Activated naive CD4-positive, alpha-beta T cell treated with anti-CD3 and anti-CD28 coated beads, Interleukin-2, amount 10 ng/mL, durations not matched to agents 7 days and 5 days (primary cell): ENCODE measurements at regions not wholly inside any gene's neighbourhood (a gene's known extent, or its start where the extent isn't known, plus 50 kb on each side); places are given as distances from the start of the nearest gene placed in this dataset.

Experiments used
- CTCF ChIA-PET: fragments of 350-600 bp; sonication (Branson Sonifier 250); formaldehyde crosslinking; loops from one replicate; lab custom pipeline; 2021; ENCODE audit warnings: antibody characterized with exemption; lab: Charles Lee
- DNase-seq: peaks from one replicate; pipeline ENCODE4 v3.0.0-alpha.2; 2020
- H3K27ac Mint-ChIP-seq: one replicate; pipeline ENCODE4 v1.8.0; 2021; ENCODE audit warnings: mild to moderate bottlenecking, moderate library complexity, mixed read lengths
- H3K27me3 Mint-ChIP-seq: one replicate; pipeline ENCODE4 v1.8.0; 2021; ENCODE audit warnings: mild to moderate bottlenecking, mixed read lengths
- H3K36me3 Mint-ChIP-seq: one replicate; pipeline ENCODE4 v1.8.0; 2021; ENCODE audit warnings: mixed read lengths
- H3K4me1 Mint-ChIP-seq: one replicate; pipeline ENCODE4 v1.8.0; 2021; ENCODE audit warnings: mixed read lengths
- H3K4me3 Mint-ChIP-seq: one replicate; pipeline ENCODE4 v1.8.0; 2021; ENCODE audit warnings: mild to moderate bottlenecking, moderate library complexity, mixed read lengths
- H3K9me3 Mint-ChIP-seq: one replicate; pipeline ENCODE4 v1.8.0; 2021; ENCODE audit warnings: mixed read lengths

DNA sequence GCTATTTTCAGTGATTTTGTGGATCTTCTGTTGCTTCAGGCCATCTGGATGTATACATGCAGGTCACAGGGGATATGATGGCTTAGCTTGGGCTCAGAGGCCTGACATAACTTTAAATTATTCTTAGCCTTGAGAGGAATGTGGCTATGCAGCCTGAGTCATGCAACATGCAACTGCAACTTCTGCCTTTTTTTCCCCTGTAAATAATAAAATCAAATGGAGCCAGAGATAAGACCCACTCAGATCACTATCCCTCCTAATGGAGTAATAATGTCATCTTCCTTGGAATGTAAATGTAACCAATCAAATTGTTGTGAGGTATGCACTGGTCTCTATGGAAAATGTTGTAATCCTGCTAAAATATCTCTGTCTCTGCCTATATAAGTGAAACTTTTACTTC, 54.9 kb downstream of the MAGEB17 start:
- Mint-ChIP-seq H3K9me3 (no peaks in the 10 kb centered on the region), H3K27ac (no peak overlapping the region), H3K4me1 (no peaks in the 10 kb centered on the region), H3K27me3 (no peaks in the 10 kb centered on the region), H3K36me3 (no peaks in the 10 kb centered on the region), H3K4me3 (no peak overlapping the region)
- DNase-seq, result no peak
- CTCF ChIA-PET, result no interaction called here

DNA sequence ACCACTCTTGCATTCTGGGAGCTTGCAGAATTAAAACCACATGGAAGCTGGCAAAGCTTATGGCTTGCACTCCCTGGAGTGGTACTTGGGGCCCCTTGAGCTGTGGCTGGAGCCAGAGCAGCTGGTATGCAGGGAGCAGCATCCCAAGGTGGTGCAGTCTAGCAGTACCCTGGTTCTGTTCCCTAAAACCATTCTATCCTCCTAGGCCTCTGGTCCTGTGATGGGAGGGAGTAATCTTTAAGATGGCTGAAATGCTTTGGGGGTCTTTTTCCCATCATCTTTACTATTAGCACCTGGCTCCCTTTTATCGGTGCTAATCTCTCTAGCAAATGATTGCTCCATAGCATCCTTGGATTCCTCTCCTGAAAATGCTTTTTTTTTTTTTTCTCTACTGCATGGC, 56.1 kb downstream of the MAGEB17 start:
- H3K36me3 Mint-ChIP-seq, result no peaks in the 10 kb centered on the region
- no peak overlapping the region for H3K4me3 Mint-ChIP-seq
- DNase-seq, result no peak
- no peaks in the 10 kb centered on the region for H3K27me3 Mint-ChIP-seq
- no peaks in the 10 kb centered on the region for H3K9me3 Mint-ChIP-seq
- CTCF ChIA-PET, result no interaction called here
- no peaks in the 10 kb centered on the region for H3K4me1 Mint-ChIP-seq
- H3K27ac Mint-ChIP-seq, result no peak overlapping the region

- Mint-ChIP-seq H3K4me3 (no peak overlapping the region), H3K4me1 (no peaks in the 10 kb centered on the region), H3K9me3 (no peaks in the 10 kb centered on the region), H3K36me3 (no peaks in the 10 kb centered on the region), H3K27ac (no peak overlapping the region), H3K27me3 (no peaks in the 10 kb centered on the region)
- no peak for DNase-seq
- CTCF ChIA-PET, result no interaction called here
Measured at GRCh38 chrX:16239211-16239610, 71.9 kb downstream of the MAGEB17 start.

DNA sequence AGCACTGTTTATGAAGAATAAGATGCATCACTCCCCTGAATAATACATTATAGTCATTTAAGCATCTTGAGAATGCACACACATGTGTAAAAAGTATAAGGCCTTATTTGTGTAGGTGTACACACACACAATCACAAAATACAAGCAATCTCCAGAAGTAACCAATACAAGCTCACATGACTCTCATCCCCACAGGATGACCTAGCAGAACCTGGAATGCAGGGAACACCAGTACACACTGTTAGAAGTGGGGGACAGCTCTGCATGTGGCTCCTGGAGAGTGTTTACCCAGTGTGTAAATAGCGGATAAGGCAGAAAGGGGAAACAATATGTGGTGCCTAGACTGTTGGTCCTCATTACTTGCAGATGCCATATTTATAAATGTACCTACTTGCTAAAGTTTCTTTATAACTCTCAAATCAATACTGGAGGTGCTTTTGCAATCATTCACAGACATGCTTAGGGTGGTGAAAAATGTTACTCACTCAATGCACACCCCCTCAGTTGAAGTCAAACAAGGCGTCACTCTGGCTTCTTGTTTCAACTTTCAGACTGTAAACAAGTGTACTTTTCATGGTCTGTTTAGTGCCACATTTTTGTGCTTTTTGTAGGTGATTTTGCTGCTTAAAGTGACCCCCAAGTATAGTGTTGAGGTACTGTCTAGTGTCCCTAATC, 73.1 kb downstream of the MAGEB17 start:
- H3K27ac Mint-ChIP-seq, result no peak overlapping the region
- H3K27me3 Mint-ChIP-seq, result no peaks in the 10 kb centered on the region

GRCh38 chrX:16240968-16241367, 73.7 kb downstream of the MAGEB17 start:
- H3K36me3 Mint-ChIP-seq, result no peaks in the 10 kb centered on the region
- DNase-seq, result no peak
- H3K27me3 Mint-ChIP-seq, result no peaks in the 10 kb centered on the region
- H3K4me3 Mint-ChIP-seq, result no peak overlapping the region
- H3K27ac Mint-ChIP-seq, result no peak overlapping the region
- no peaks in the 10 kb centered on the region for H3K4me1 Mint-ChIP-seq
- no peaks in the 10 kb centered on the region for H3K9me3 Mint-ChIP-seq
- CTCF ChIA-PET, result no interaction called here

More for the DNA sequence above, 73.1 kb downstream of the MAGEB17 start:
- no peak for DNase-seq
- no peaks in the 10 kb centered on the region for H3K9me3 Mint-ChIP-seq
- no peaks in the 10 kb centered on the region for H3K36me3 Mint-ChIP-seq
- CTCF ChIA-PET, result no interaction called here
- no peaks in the 10 kb centered on the region for H3K4me1 Mint-ChIP-seq
- H3K4me3 Mint-ChIP-seq, result no peak overlapping the region

- no peaks in the 10 kb centered on the region for H3K36me3 Mint-ChIP-seq
- H3K4me3 Mint-ChIP-seq, result no peak overlapping the region
- CTCF ChIA-PET, result no interaction called here
- H3K27me3 Mint-ChIP-seq, result no peaks in the 10 kb centered on the region
- no peak for DNase-seq
- no peak overlapping the region for H3K27ac Mint-ChIP-seq
- no peaks in the 10 kb centered on the region for H3K9me3 Mint-ChIP-seq
- no peaks in the 10 kb centered on the region for H3K4me1 Mint-ChIP-seq
Measured at GRCh38 chrX:16250296-16250695, 83.0 kb downstream of the MAGEB17 start.

DNA sequence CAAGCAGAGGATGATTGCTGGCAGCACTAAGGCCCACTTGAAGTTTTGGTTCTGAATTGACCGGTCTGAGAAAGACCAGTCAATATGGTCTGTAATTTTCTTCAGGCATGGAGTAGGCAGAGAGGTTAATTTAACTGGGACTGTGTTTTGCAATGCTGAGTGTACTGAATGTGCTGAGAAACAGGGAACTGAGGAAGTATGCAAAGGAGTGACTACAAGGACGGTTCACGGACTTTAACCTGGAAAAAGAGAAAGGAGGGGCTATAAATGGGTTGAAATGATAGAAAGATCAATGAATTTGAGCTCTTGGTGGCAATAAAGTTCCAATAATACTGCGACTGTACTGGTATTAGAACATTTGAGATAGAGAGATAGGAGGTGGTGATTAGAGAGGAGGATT, 84.5 kb downstream of the MAGEB17 start:
- Mint-ChIP-seq H3K9me3 (no peaks in the 10 kb centered on the region), H3K4me1 (no peaks in the 10 kb centered on the region), H3K4me3 (no peak overlapping the region), H3K27me3 (no peaks in the 10 kb centered on the region), H3K36me3 (no peaks in the 10 kb centered on the region), H3K27ac (no peak overlapping the region)
- CTCF ChIA-PET, result no interaction called here
- DNase-seq, result no peak

- H3K27ac Mint-ChIP-seq, result no peak overlapping the region
- no peaks in the 10 kb centered on the region for H3K36me3 Mint-ChIP-seq
- no peaks in the 10 kb centered on the region for H3K27me3 Mint-ChIP-seq
- H3K4me3 Mint-ChIP-seq, result no peak overlapping the region
- no peaks in the 10 kb centered on the region for H3K4me1 Mint-ChIP-seq
- no peak for DNase-seq
- CTCF ChIA-PET, result no interaction called here
- no peaks in the 10 kb centered on the region for H3K9me3 Mint-ChIP-seq
Measured at GRCh38 chrX:16258882-16259281, 91.6 kb downstream of the MAGEB17 start.

- DNase-seq, result no peak
- H3K27me3 Mint-ChIP-seq, result no peaks in the 10 kb centered on the region
- H3K4me1 Mint-ChIP-seq, result no peaks in the 10 kb centered on the region
- H3K9me3 Mint-ChIP-seq, result no peaks in the 10 kb centered on the region
- no peak overlapping the region for H3K27ac Mint-ChIP-seq
- CTCF ChIA-PET, result no interaction called here
- no peaks in the 10 kb centered on the region for H3K36me3 Mint-ChIP-seq
- H3K4me3 Mint-ChIP-seq, result no peak overlapping the region
Measured at GRCh38 chrX:16267431-16267830, 100.2 kb downstream of the MAGEB17 start.

DNA sequence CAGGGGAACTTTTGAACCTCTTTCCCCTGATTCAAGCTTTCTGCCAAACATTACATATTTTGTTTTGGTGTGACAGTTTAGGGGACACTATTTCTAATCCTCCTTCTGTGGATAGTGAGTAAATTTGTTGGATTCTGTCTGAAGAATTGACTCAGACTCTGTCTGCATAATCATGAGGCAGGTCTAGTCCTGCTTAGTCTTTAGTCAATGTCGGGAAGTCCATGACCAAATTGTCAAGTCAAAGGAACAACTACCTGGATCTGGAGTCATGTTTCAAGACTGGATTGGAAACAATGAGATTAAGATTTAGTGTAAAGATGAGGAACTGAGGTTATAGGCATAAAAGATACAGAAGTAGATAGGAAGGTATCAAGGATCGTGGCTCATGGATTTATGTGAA, 100.9 kb downstream of the MAGEB17 start:
- H3K4me1 Mint-ChIP-seq, result no peaks in the 10 kb centered on the region
- H3K4me3 Mint-ChIP-seq, result no peak overlapping the region
- no peaks in the 10 kb centered on the region for H3K9me3 Mint-ChIP-seq
- no peak for DNase-seq
- CTCF ChIA-PET, result no interaction called here
- H3K27ac Mint-ChIP-seq, result no peak overlapping the region
- H3K36me3 Mint-ChIP-seq, result no peaks in the 10 kb centered on the region
- H3K27me3 Mint-ChIP-seq, result no peaks in the 10 kb centered on the region

DNA sequence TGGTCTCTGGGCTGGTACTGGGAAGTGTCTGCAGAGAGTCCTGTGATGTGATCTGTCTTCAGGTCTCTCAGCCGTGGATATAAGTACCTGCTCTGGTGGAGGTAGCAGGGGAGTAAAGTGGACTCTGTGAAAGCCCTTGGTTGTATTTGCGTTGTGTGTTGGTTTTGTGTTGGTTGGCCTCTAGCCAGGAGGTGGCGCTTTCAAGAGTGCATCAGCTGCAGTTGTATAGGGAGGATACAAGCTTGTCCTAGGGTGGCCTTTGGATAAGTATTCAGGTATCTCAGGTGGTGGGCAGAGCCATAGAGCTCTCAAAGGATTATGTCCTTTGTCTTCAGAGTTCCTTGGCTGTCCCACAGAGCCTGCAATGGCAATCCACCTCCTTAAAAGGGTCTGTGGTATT, 111.6 kb downstream of the MAGEB17 start:
- Mint-ChIP-seq H3K27ac (no peak overlapping the region), H3K4me1 (no peaks in the 10 kb centered on the region), H3K4me3 (no peak overlapping the region), H3K36me3 (no peaks in the 10 kb centered on the region), H3K27me3 (peaks cover 4% of the 10 kb centered on the region), H3K9me3 (no peaks in the 10 kb centered on the region)
- CTCF ChIA-PET, result interaction anchor here (1.1 kb wide), 1 partner anchor 13 kb away, joined by 3 read pairs; no protein-coding TSS in a partner anchor
- DNase-seq, result peak; percentile 28

DNA sequence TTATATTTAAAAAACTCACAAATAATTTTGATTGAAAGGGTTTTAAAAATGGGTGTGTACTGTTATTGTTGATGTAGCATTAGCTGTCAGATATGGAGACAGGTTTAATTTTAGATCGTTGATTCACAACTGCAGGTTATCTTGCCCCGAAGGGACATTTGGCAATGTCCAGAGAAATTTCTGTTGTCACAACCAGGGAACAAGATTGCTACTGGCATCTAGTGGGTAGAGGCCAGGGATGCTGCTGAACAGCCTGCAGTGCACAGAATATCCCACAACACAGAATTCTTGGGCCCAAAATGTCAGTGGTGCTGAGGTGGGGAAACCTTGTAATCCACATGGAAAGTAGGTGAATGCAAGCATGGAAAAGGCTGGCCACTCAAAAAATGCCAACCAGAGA, 114.9 kb downstream of the MAGEB17 start:
- H3K36me3 Mint-ChIP-seq, result no peaks in the 10 kb centered on the region
- H3K4me1 Mint-ChIP-seq, result no peaks in the 10 kb centered on the region
- CTCF ChIA-PET, result no interaction called here

DNA sequence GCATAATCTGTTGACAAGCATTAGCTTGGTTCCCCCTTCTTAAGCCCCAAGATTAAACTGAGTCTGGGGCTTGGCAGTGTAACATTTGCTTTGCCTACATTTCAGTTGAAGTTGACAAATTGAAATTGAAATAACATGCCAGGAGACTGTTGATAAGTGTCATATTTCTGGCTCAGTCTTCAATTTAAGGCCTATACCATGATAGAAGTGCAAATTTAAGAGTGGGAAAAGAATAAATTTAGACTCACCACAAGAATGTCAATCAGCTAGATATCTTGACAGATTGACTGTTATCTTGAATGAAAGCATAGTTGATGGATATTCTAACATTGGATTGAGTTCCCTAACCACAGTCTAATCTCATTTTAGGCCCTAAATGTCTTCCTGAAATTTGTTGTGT, 117.6 kb downstream of the MAGEB17 start:
- Mint-ChIP-seq H3K27me3 (no peaks in the 10 kb centered on the region), H3K9me3 (no peaks in the 10 kb centered on the region), H3K36me3 (no peaks in the 10 kb centered on the region), H3K4me3 (no peak overlapping the region), H3K4me1 (no peaks in the 10 kb centered on the region), H3K27ac (no peak overlapping the region)
- no peak for DNase-seq
- CTCF ChIA-PET, result no interaction called here

More for the DNA sequence above, 114.9 kb downstream of the MAGEB17 start:
- Mint-ChIP-seq H3K27ac (no peak overlapping the region), H3K27me3 (peaks cover 4% of the 10 kb centered on the region), H3K4me3 (no peak overlapping the region), H3K9me3 (no peaks in the 10 kb centered on the region)
- DNase-seq, result no peak

GRCh38 chrX:16290997-16291396, 123.7 kb downstream of the MAGEB17 start:
- Mint-ChIP-seq H3K27me3 (no peaks in the 10 kb centered on the region), H3K4me1 (no peaks in the 10 kb centered on the region), H3K4me3 (no peak overlapping the region), H3K9me3 (no peaks in the 10 kb centered on the region), H3K27ac (no peak overlapping the region), H3K36me3 (no peaks in the 10 kb centered on the region)
- CTCF ChIA-PET, result no interaction called here
- no peak for DNase-seq

GRCh38 chrX:16300831-16301230, 133.6 kb downstream of the MAGEB17 start:
- Mint-ChIP-seq H3K36me3 (no peaks in the 10 kb centered on the region), H3K9me3 (no peaks in the 10 kb centered on the region), H3K27me3 (peaks cover 5% of the 10 kb centered on the region), H3K4me1 (no peaks in the 10 kb centered on the region), H3K4me3 (no peak overlapping the region), H3K27ac (no peak overlapping the region)
- DNase-seq, result no peak
- CTCF ChIA-PET, result no interaction called here

GRCh38 chrX:16304751-16305150, 137.5 kb downstream of the MAGEB17 start:
- H3K27me3 Mint-ChIP-seq, result peaks cover 5% of the 10 kb centered on the region
- CTCF ChIA-PET, result no interaction called here
- H3K4me1 Mint-ChIP-seq, result no peaks in the 10 kb centered on the region
- no peaks in the 10 kb centered on the region for H3K36me3 Mint-ChIP-seq
- no peaks in the 10 kb centered on the region for H3K9me3 Mint-ChIP-seq
- no peak overlapping the region for H3K4me3 Mint-ChIP-seq
- H3K27ac Mint-ChIP-seq, result no peak overlapping the region
- DNase-seq, result no peak
